Esophagus squamous epithelium (tissue), 5 donors: ENCODE measurements at regions not wholly inside any gene's neighbourhood (a gene's known extent, or its start where the extent isn't known, plus 50 kb on each side); places are given as distances from the start of the nearest gene placed in this dataset.

Experiments used
- DNase-seq: peaks from one replicate; lab custom pipeline; 2025; lab: John Stamatoyannopoulos, UW
- H3K27ac ChIP-seq, 4 donors: fragments of 200-600 bp; sonication (generic); one replicate each; pipeline ENCODE4 v1.5.1; 2016 to 2019; ENCODE audit warnings: mild to moderate bottlenecking in 1 of 4
- H3K27me3 ChIP-seq, 4 donors: fragments of 200-600 bp; sonication (generic); 1 replicate in 3 of 4; 2 replicates in 1 of 4; pipeline versions ENCODE4 v1.5.1 to v1.6.0; 2017 to 2021; ENCODE audit warnings: antibody characterized with exemption in 1 of 4
- H3K36me3 ChIP-seq, 3 donors: fragments of 200-600 bp; sonication (generic); one replicate each; pipeline ENCODE4 v1.5.1; 2016 to 2019
- H3K4me1 ChIP-seq, 3 donors: fragments of 200-600 bp; sonication (generic); one replicate each; pipeline ENCODE4 v1.5.1; 2017 to 2019
- H3K4me3 ChIP-seq, 4 donors: fragments of 200-600 bp; sonication (generic); 1 replicate in 3 of 4; 2 replicates in 1 of 4; pipeline ENCODE4 v1.5.1; 2016 to 2019; ENCODE audit warnings: mild to moderate bottlenecking in 2 of 4, moderate library complexity in 1 of 4
- H3K9me3 ChIP-seq, 3 donors: fragments of 200-600 bp; sonication (generic); one replicate each; pipeline ENCODE4 v1.5.1; 2016 to 2019
- CTCF ChIP-seq, 6 experiments: fragments of 450-650 bp in 4 of 6; fragments of 200-600 bp in 2 of 6; sonication (generic) in 2 of 6; IDR thresholded peaks; one replicate each; pipeline ENCODE4 v1.5.1; 2016 to 2019; ENCODE audit warnings: antibody characterized with exemption in 6 of 6, mild to moderate bottlenecking in 4 of 6, moderate library complexity in 4 of 6
- POLR2A ChIP-seq, 4 donors: fragments of 450-650 bp; IDR thresholded peaks; one replicate each; pipeline ENCODE4 v1.6.1; 2017; ENCODE audit warnings: antibody characterized with exemption in 4 of 4, mild to moderate bottlenecking in 4 of 4, moderate library complexity in 3 of 4
- WGBS, 2 donors: methylation state at CpG; one replicate each; pipeline ENCODE4 v1.1.5; 2018; 5-methylcytosine and 5-hydroxymethylcytosine counted together
- intact Hi-C: fragments of 100-400 bp; cut with DNase I; formaldehyde crosslinking; loops from one replicate; pipeline ENCODE4 v1.15.0; 2022
- donor health status: DM: yes; HTN: yes; CAD: no.

DNA sequence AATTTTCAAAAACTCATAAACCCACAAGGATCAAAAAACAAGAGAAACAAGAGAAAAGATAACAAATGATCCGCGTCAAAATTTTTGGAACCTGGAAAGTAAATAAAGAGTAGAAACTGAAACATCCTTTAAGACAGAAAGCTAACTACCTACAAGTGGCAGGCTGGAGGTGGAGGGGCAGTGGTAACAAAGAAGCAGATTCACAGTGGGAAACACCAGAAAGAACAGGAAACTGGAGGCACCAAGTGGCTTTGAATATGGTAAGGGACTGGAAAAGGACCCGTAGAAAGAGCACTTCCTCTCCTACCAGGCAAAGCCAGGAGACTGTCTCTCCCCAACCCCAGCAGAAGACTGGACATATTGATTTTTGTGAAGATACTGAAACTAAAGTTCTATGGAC is 100.6 kb upstream of the TARS1 start:
- 81 to 87% methylated on average over 3 of the region's 3 CpGs for WGBS, 2 donors
- Histone ChIP-seq H3K4me1 (peaks cover 0 to 31% (median 8%) of the 10 kb centered on the region in 3 donors), H3K9me3 (no peaks in the 10 kb centered on the region), H3K27me3 (no peaks in the 10 kb centered on the region), H3K4me3 (no peak overlapping the region), H3K27ac (no peak overlapping the region), H3K36me3 (no peaks in the 10 kb centered on the region)
- TF ChIP-seq POLR2A (IDR thresholded peaks at IDR 0.05) (no peak), CTCF (IDR thresholded peaks at IDR 0.05) (no peak)
- intact Hi-C loops = no loop called here
- DNase-seq = no peak

DNA sequence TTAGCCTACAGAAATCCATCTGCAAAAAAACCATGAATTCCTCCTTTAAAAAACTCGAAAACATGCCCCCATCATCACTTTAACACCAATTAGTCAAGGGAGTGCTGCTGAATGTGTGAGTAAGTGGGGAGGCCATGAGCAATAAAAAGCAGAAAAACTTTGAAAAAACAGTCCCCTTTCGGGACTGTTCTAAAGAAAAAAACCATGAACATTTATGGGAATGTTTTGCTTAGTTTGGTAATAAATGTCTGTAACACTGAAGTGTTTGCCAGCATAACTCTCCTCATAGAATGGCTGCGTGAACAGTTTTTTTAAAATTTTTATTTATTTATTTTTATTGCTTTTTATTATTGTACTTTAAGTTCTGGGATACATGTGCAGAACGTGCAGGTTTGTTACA is 99.4 kb upstream of the TARS1 start:
- H3K27ac ChIP-seq = no peak overlapping the region
- WGBS, 2 donors = 83 to 87% methylated on average over 4 of the region's 4 CpGs
- DNase-seq = no peak
- H3K4me1 ChIP-seq = peaks cover 0 to 26% (median 8%) of the 10 kb centered on the region in 3 donors
- no peaks in the 10 kb centered on the region for H3K9me3 ChIP-seq
- no peaks in the 10 kb centered on the region for H3K36me3 ChIP-seq
- intact Hi-C loops = no loop called here
- TF ChIP-seq CTCF (IDR thresholded peaks at IDR 0.05) = no peak
- no peak for TF ChIP-seq POLR2A (IDR thresholded peaks at IDR 0.05)
- no peak overlapping the region for H3K4me3 ChIP-seq
- no peaks in the 10 kb centered on the region for H3K27me3 ChIP-seq

DNA sequence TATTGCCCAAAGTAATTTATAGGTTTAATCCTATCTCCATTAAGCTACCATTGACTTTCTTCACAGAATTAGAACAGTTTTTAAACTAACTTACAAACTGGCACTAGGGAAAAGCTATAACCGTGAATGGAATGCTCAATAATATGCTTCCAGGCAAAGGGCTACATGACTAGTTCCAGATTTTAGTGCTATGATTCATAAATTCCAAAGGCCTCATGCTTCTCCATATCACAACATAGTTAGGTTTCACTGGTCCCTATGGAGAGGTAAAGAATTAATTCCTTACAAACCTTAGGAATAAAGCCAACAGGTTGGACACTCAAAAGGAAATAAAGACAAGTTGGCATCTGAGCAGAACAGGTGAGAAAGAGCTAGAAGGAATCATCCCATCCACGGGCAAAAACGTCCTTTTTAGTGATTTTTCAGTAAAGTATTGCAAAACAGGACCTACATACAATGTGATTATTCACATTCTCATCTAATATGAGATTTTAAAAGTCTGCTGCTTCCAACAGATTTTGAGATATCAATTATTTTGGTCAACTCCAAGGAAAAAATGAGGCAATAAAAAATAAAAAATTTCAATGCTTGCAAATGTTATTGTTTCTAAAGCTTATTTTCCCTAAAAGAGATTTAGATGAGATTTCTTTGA is 97.0 kb upstream of the TARS1 start:
- TF ChIP-seq POLR2A (IDR thresholded peaks at IDR 0.05) (no peak), CTCF (IDR thresholded peaks at IDR 0.05) (no peak)
- 39 to 40% methylated on average over 3 of the region's 3 CpGs for WGBS, 2 donors
- H3K4me1 ChIP-seq = peaks cover 0 to 1% (median 0%) of the 10 kb centered on the region in 3 donors
- DNase-seq = no peak
- intact Hi-C loops = no loop called here
- H3K36me3 ChIP-seq = no peaks in the 10 kb centered on the region
- no peaks in the 10 kb centered on the region for H3K27me3 ChIP-seq
- H3K4me3 ChIP-seq = no peak overlapping the region
- no peaks in the 10 kb centered on the region for H3K9me3 ChIP-seq
- no peak overlapping the region for H3K27ac ChIP-seq

DNA sequence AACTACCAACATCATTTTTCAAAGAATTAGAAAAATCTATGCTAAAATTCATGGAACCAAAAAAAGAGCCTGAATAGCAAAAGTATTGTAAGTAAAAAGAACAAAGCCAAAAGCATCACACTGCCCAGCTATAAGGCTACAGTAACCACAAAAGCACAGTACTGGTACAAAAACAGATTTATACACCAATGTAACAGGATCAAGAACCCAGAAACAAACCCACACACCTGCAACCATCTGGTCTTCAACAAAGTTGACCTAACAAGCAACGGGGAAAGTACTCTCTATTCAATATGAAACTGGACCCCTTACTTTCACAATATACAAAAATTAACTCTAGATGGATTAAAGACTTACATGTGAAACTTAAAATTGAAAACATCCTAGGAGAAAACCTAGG is 94.2 kb upstream of the TARS1 start:
- 77 to 90% methylated on average over 1 of the region's 1 CpG for WGBS, 2 donors

DNA sequence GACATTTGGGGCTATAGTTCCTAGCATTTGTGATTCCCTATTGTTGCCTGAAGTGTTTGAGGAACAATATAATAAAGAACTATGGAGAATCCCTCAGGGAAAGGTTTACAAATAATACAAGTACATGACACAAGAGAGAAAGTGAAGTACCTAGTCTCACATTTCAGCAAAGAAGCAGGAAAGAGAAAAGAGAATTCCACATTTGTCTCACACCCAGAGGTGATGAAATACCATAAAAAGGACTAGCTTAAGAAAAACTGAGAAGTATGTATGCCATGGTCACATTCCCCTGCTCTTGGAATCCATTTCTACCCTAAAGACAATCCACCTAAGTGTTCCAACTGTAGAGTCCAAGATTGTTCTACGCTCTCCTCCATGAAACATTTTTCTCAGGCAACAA is 79.0 kb upstream of the TARS1 start:
- TF ChIP-seq CTCF (IDR thresholded peaks at IDR 0.05) = no peak
- TF ChIP-seq POLR2A (IDR thresholded peaks at IDR 0.05) = no peak
- Histone ChIP-seq H3K4me3 (no peak overlapping the region), H3K27ac (no peak overlapping the region), H3K27me3 (no peaks in the 10 kb centered on the region), H3K36me3 (no peaks in the 10 kb centered on the region), H3K9me3 (no peaks in the 10 kb centered on the region), H3K4me1 (peaks cover 0 to 6% (median 0%) of the 10 kb centered on the region in 3 donors)
- DNase-seq = no peak
- intact Hi-C loops = no loop called here
- WGBS, 2 donors = 94 to 96% methylated on average over 1 of the region's 1 CpG

More for the DNA sequence above, 94.2 kb upstream of the TARS1 start:
- no peaks in the 10 kb centered on the region for H3K36me3 ChIP-seq
- no peaks in the 10 kb centered on the region for H3K27me3 ChIP-seq
- H3K4me3 ChIP-seq = no peak overlapping the region
- no peak for DNase-seq
- H3K4me1 ChIP-seq = no peaks in the 10 kb centered on the region
- intact Hi-C loops = no loop called here
- H3K27ac ChIP-seq = no peak overlapping the region
- TF ChIP-seq CTCF (IDR thresholded peaks at IDR 0.05) (no peak), POLR2A (IDR thresholded peaks at IDR 0.05) (no peak)
- no peaks in the 10 kb centered on the region for H3K9me3 ChIP-seq
